IgD-negative memory B cell (primary cell): ENCODE measurements at regions not wholly inside any gene's neighbourhood (a gene's known extent, or its start where the extent isn't known, plus 50 kb on each side); places are given as distances from the start of the nearest gene placed in this dataset.
"Not testable (repeated sequence)": the region's sequence is repeated elsewhere in the genome, so short reads cannot be mapped to it uniquely, and the experiment has no call there.

Experiments
- H3K27ac Mint-ChIP-seq, 3 donors: one replicate each; pipeline ENCODE4 v1.8.0; 2020 to 2022; ENCODE audit warnings: mild to moderate bottlenecking in 3 of 3, mixed read lengths in 3 of 3, moderate library complexity in 1 of 3
- H3K27me3 Mint-ChIP-seq: one replicate; pipeline ENCODE4 v1.8.0; 2021; ENCODE audit warnings: mixed read lengths
- H3K36me3 Mint-ChIP-seq: one replicate; pipeline ENCODE4 v1.8.0; 2020; ENCODE audit warnings: mild to moderate bottlenecking, mixed read lengths
- H3K4me1 Mint-ChIP-seq, 3 donors: one replicate each; pipeline ENCODE4 v1.8.0; 2020 to 2022; ENCODE audit warnings: mixed read lengths in 3 of 3, mild to moderate bottlenecking in 1 of 3
- H3K4me3 Mint-ChIP-seq, 4 donors: one replicate each; pipeline ENCODE4 v1.8.0; 2020 to 2022; ENCODE audit warnings: mild to moderate bottlenecking in 4 of 4, mixed read lengths in 4 of 4, moderate library complexity in 3 of 4
- H3K9me3 Mint-ChIP-seq, 3 donors: one replicate each; pipeline ENCODE4 v1.8.0; 2020 to 2021; ENCODE audit warnings: mixed read lengths in 3 of 3, mild to moderate bottlenecking in 1 of 3

GRCh38 chr2:16999347-17000183 is 333.9 kb upstream of the CYRIA start:
- no peaks in the 10 kb centered on the region for H3K27me3 Mint-ChIP-seq
- H3K27ac Mint-ChIP-seq: no peak overlapping the region
- H3K4me3 Mint-ChIP-seq: no peak overlapping the region
- peaks cover 4 to 20% (median 11%) of the 10 kb centered on the region in 3 donors for H3K9me3 Mint-ChIP-seq
- no peaks in the 10 kb centered on the region for H3K4me1 Mint-ChIP-seq
- peaks cover 2% of the 10 kb centered on the region for H3K36me3 Mint-ChIP-seq

GRCh38 chr2:16978301-16978700 is 312.7 kb upstream of the CYRIA start:
- Mint-ChIP-seq H3K27me3 (no peaks in the 10 kb centered on the region), H3K9me3 (peaks cover 0 to 5% (median 4%) of the 10 kb centered on the region in 3 donors), H3K36me3 (no peaks in the 10 kb centered on the region), H3K4me3 (no peak overlapping the region), H3K4me1 (no peaks in the 10 kb centered on the region), H3K27ac (no peak overlapping the region)

DNA sequence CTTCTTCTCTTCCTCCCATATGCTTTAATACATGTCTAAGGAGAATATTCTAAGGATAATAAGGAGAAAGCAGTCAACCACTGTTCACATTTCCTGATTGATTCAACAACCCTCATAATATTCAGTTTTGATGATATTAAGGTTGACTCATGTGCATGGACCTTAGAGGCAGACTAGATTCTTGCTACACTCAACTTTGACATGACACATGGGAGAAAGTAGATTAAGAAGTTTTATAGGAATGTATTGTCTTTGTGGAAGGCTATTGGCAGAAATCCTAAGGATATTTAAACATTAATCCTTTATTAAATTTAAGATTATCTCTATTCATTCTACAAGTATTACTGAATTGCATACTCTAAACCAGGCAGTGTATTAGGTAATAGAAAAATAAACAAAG is 309.1 kb upstream of the CYRIA start:
- Mint-ChIP-seq H3K4me1 (peaks cover 1 to 9% (median 5%) of the 10 kb centered on the region in 3 donors), H3K27ac (peak overlapping the region in 1 of 3 donors; percentile 40), H3K27me3 (peaks cover 1% of the 10 kb centered on the region), H3K36me3 (no peaks in the 10 kb centered on the region), H3K9me3 (peaks cover 0 to 5% (median 4%) of the 10 kb centered on the region in 3 donors), H3K4me3 (no peak overlapping the region)

DNA sequence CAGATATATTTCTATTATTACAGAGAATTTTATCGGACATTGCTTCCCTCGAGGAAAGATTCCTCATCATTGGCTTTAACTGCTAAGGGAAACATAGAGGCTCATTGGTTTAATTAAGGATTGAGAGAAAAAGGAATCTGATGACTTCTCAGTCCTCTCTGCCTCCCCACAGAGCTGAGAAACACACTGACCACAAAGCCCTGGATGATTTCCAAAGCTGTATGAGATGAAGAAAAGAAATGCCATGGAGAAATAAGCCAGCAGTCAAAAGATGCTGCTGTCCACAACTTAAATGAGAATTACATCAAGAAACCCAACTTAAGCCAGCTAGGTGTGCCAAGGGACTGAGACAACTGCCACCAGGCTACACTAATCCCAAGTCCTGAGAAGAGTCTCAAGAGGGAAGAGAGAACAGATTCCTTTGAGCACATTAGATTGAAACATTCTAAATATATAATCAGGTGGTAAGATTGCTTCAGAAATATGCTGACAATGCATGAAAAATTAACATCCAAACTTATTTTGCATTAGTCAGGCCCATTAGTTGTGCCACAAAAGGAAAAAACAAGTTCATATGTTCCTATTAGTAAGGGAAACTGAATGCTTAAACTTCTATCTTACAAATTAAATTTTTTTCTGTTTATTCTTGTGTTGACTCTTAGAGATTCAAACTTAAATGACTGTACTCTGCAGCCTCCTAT is 308.1 kb upstream of the CYRIA start:
- H3K9me3 Mint-ChIP-seq: peaks cover 0 to 5% (median 2%) of the 10 kb centered on the region in 3 donors
- H3K4me1 Mint-ChIP-seq: peaks cover 1 to 9% (median 5%) of the 10 kb centered on the region in 3 donors
- no peaks in the 10 kb centered on the region for H3K36me3 Mint-ChIP-seq
- no peak overlapping the region for H3K4me3 Mint-ChIP-seq
- H3K27ac Mint-ChIP-seq: peak overlapping the region in 1 of 3 donors; percentile 40
- peaks cover 1% of the 10 kb centered on the region for H3K27me3 Mint-ChIP-seq

- Mint-ChIP-seq H3K4me1 (peaks cover 1 to 9% (median 5%) of the 10 kb centered on the region in 3 donors), H3K27ac (no peak overlapping the region), H3K4me3 (no peak overlapping the region), H3K9me3 (no peaks in the 10 kb centered on the region), H3K36me3 (no peaks in the 10 kb centered on the region), H3K27me3 (peaks cover 1% of the 10 kb centered on the region)
Measured at GRCh38 chr2:16972276-16972675, 306.6 kb upstream of the CYRIA start.

GRCh38 chr2:16971722-16972234 is 306.1 kb upstream of the CYRIA start:
- no peaks in the 10 kb centered on the region for H3K9me3 Mint-ChIP-seq
- no peaks in the 10 kb centered on the region for H3K36me3 Mint-ChIP-seq
- peaks cover 1% of the 10 kb centered on the region for H3K27me3 Mint-ChIP-seq
- peaks cover 1 to 9% (median 5%) of the 10 kb centered on the region in 3 donors for H3K4me1 Mint-ChIP-seq
- no peak overlapping the region for H3K27ac Mint-ChIP-seq
- H3K4me3 Mint-ChIP-seq: no peak overlapping the region

DNA sequence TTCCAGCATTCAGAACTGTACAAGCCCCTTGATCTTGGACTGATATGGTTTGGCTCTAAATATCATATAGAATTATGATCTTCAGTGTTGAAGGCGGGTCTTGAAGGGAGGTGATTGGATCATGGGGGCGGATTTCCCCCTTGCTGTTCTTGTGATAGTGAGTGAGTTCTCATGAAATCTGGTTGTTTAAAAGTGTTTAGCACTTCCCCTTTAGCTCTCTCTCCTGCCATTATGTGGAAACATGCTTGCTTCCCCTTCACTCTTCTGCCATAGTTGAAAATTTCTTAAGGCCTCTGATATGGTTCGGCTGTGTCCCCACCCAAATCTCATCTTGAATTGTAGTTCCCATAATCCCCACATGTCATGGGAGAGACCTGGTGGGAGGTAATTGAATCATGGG is 305.3 kb upstream of the CYRIA start:
- H3K27ac Mint-ChIP-seq, H3K36me3 Mint-ChIP-seq, H3K4me3 Mint-ChIP-seq, H3K9me3 Mint-ChIP-seq, H3K27me3 Mint-ChIP-seq, H3K4me1 Mint-ChIP-seq: not testable (repeated sequence)

- Mint-ChIP-seq H3K27me3 (no peaks in the 10 kb centered on the region), H3K27ac (no peak overlapping the region), H3K4me1 (peaks cover 29 to 37% (median 32%) of the 10 kb centered on the region in 3 donors), H3K36me3 (no peaks in the 10 kb centered on the region), H3K4me3 (no peak overlapping the region), H3K9me3 (peaks cover 0 to 2% (median 0%) of the 10 kb centered on the region in 3 donors)
Measured at GRCh38 chr2:16962505-16962904, 296.9 kb upstream of the CYRIA start.

DNA sequence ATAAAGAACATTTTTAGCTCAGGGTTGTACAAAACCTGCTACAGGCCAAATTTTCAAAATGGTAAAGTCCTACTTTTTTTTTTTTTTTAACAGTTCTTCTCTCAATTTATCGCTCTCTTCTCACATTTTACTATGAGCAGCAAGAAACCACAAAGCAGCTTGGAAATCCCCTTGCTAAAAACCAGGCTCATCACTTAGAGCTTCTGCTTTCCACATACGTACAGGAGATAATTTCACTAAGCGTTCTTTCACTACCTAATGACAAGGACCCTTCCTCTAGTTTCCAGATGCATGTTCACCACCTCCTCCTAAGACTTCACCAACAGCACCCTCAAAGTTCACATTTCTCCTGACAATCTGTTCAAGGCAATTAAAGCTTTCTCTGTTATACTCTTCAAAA is 294.9 kb upstream of the CYRIA start:
- H3K27ac Mint-ChIP-seq: peak overlapping the region; percentile 57 to 93 (median 91)
- H3K4me3 Mint-ChIP-seq: peak overlapping the region; percentile 25 to 86 (median 76)
- peaks cover 0 to 2% (median 0%) of the 10 kb centered on the region in 3 donors for H3K9me3 Mint-ChIP-seq
- H3K36me3 Mint-ChIP-seq: no peaks in the 10 kb centered on the region
- no peaks in the 10 kb centered on the region for H3K27me3 Mint-ChIP-seq
- H3K4me1 Mint-ChIP-seq: peaks cover 29 to 40% (median 35%) of the 10 kb centered on the region in 3 donors

- Mint-ChIP-seq H3K4me3 (peak overlapping the region; percentile 4 to 77 (median 73)), H3K27ac (peak overlapping the region; percentile 51 to 68 (median 57)), H3K27me3 (no peaks in the 10 kb centered on the region), H3K36me3 (no peaks in the 10 kb centered on the region), H3K9me3 (peaks cover 0 to 2% (median 0%) of the 10 kb centered on the region in 3 donors), H3K4me1 (peaks cover 29 to 42% (median 39%) of the 10 kb centered on the region in 3 donors)
Measured at GRCh38 chr2:16958266-16958665, 292.6 kb upstream of the CYRIA start.

DNA sequence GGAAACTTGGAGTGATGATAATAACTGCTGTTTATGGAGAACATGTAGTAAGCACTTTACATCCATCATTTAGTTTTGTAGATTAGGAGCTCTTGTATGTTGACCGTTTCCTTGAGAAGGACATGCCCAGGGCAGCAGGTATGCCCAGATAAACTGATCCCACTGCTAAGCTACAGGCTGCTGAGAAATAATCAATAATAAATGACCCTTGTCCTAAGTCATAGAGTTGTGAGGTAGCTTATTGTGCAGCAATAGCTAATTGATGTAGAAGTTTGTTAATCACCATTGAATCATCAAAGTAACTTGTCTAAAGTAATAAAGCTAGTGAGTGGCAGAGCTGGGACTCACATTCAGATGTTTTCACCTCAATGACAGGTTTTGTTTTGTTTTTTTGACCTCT is 287.2 kb upstream of the CYRIA start:
- no peaks in the 10 kb centered on the region for H3K36me3 Mint-ChIP-seq
- no peak overlapping the region for H3K27ac Mint-ChIP-seq
- H3K27me3 Mint-ChIP-seq: no peaks in the 10 kb centered on the region

GRCh38 chr2:16952368-16952767 is 286.7 kb upstream of the CYRIA start:
- Mint-ChIP-seq H3K4me3 (no peak overlapping the region), H3K27me3 (no peaks in the 10 kb centered on the region), H3K27ac (no peak overlapping the region), H3K9me3 (peaks cover 0 to 5% (median 0%) of the 10 kb centered on the region in 3 donors), H3K36me3 (no peaks in the 10 kb centered on the region), H3K4me1 (peaks cover 18 to 45% (median 25%) of the 10 kb centered on the region in 3 donors)

More for the DNA sequence above, 287.2 kb upstream of the CYRIA start:
- Mint-ChIP-seq H3K4me3 (no peak overlapping the region), H3K9me3 (peaks cover 0 to 5% (median 0%) of the 10 kb centered on the region in 3 donors), H3K4me1 (peaks cover 19 to 42% (median 27%) of the 10 kb centered on the region in 3 donors)

- peaks cover 0 to 5% (median 0%) of the 10 kb centered on the region in 3 donors for H3K9me3 Mint-ChIP-seq
- no peak overlapping the region for H3K4me3 Mint-ChIP-seq
- peaks cover 19 to 50% (median 27%) of the 10 kb centered on the region in 3 donors for H3K4me1 Mint-ChIP-seq
- H3K36me3 Mint-ChIP-seq: no peaks in the 10 kb centered on the region
- no peaks in the 10 kb centered on the region for H3K27me3 Mint-ChIP-seq
- no peak overlapping the region for H3K27ac Mint-ChIP-seq
Measured at GRCh38 chr2:16950436-16950835, 284.8 kb upstream of the CYRIA start.

DNA sequence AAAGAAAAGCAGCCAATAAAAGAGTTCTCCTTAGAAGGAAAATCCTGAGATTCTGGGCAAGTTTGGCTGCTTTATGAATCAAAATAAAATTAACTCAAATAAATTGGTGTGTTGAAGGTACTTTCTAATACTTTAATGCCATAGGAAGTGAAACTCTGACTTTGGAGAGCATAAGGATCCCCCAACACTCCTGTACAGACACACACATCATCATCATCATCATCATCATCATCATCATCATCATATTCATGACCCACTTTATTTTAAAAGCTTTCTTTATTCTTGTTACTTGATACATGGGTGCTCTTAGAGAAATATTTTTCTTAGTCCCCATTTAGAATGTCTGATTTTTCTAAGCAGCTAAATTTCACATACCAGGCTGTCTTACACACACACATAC is 283.1 kb upstream of the CYRIA start:
- Mint-ChIP-seq H3K4me1 (peaks cover 19 to 48% (median 24%) of the 10 kb centered on the region in 3 donors), H3K36me3 (peaks cover 2% of the 10 kb centered on the region), H3K4me3 (peak overlapping the region in 1 of 4 donors; percentile 35), H3K27me3 (no peaks in the 10 kb centered on the region), H3K9me3 (peaks cover 0 to 5% (median 0%) of the 10 kb centered on the region in 3 donors), H3K27ac (peak overlapping the region in 1 of 3 donors; percentile 54)

- no peaks in the 10 kb centered on the region for H3K27me3 Mint-ChIP-seq
- peaks cover 2% of the 10 kb centered on the region for H3K36me3 Mint-ChIP-seq
- peaks cover 18 to 48% (median 24%) of the 10 kb centered on the region in 3 donors for H3K4me1 Mint-ChIP-seq
- peak overlapping the region in 2 of 3 donors; percentile 54 to 55 for H3K27ac Mint-ChIP-seq
- H3K9me3 Mint-ChIP-seq: peaks cover 0 to 5% (median 0%) of the 10 kb centered on the region in 3 donors
- peak overlapping the region in 2 of 4 donors; percentile 70 to 79 for H3K4me3 Mint-ChIP-seq
Measured at GRCh38 chr2:16948053-16948452, 282.4 kb upstream of the CYRIA start.
